Activated effector memory CD4-positive, alpha-beta T cell treated with anti-CD3 and anti-CD28 coated beads, Interleukin-2, amount 50 U/mL, for 16 hours (primary cell): ENCODE measurements at regions not wholly inside any gene's neighbourhood (a gene's known extent, or its start where the extent isn't known, plus 50 kb on each side); places are given as distances from the start of the nearest gene placed in this dataset.

Source experiments
- DNase-seq: peaks from one replicate; pipeline ENCODE4 v3.0.0-alpha.2; 2020

GRCh38 chr2:41924709-41925408, 123.0 kb upstream of the PKDCC start:
- no peak for DNase-seq

DNA sequence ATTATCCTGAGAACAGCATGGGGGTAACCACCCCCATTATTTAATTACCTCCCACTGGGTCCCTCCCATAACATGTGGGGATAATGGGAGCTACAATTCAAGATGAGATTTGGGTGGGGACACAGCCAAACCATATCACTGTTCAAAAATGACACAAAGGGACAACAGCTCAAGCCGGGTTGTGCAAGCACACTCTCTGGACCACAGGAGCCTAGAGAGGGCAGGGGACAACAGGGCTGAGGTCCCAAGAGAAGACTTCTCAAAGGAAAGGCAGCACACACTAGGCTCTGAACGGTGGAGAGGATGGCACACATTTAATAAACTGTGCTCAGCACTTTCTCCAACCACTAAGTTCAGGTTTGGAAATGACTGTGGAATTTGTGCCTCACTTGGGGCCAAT, 122.1 kb upstream of the PKDCC start:
- no peak for DNase-seq

DNA sequence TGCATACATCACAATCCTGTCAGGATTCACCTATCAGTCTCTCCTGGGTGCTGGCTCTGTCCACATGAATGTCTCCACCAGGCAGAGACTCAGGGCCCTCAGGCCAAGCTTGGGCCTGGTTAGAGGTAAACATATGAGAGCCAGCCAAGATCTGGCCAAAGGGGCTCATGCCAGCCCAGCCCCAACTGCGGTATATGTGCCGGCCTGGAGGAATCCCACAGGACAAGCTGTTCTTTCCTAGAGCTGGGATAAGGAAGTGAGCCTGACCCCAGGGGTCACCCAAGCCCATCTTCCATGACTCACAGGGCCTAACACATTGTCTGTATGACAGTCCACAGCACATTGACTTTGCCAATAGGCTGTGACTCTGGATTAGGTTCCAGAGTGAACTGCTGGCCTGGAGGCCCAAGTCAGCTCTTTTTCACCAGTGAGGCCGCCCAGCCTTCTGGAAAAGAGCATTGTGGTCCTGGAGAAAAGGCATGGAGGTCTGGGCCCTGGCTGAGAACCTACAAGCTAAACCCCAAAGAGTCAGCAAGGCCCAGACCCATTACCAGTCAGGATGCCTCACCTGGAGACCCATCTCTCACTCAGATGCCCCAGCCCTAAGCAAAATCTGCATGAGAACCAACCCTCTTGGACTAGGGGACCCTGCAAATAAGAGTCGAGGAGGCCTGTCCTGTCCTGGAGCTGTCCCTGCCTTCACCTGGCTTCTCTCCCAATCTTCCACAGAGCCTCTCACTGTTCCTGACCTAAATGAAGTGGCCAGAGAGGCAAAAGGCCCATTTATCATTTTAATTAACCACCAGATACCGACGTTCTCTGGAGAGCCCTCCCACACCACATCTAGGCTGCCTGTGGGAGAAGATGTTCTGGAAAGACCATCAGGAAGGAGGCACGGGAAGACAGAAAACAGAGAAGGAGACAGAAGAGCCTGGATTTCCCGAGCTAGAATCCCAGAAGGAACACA, 120.9 kb upstream of the PKDCC start:
- no peak for DNase-seq

- DNase-seq, result no peak
These were observed 120.1 kb upstream of the PKDCC start for GRCh38 chr2:41927581-41928264.

- DNase-seq, result no peak
These were observed 119.3 kb upstream of the PKDCC start for GRCh38 chr2:41928526-41928925.

DNA sequence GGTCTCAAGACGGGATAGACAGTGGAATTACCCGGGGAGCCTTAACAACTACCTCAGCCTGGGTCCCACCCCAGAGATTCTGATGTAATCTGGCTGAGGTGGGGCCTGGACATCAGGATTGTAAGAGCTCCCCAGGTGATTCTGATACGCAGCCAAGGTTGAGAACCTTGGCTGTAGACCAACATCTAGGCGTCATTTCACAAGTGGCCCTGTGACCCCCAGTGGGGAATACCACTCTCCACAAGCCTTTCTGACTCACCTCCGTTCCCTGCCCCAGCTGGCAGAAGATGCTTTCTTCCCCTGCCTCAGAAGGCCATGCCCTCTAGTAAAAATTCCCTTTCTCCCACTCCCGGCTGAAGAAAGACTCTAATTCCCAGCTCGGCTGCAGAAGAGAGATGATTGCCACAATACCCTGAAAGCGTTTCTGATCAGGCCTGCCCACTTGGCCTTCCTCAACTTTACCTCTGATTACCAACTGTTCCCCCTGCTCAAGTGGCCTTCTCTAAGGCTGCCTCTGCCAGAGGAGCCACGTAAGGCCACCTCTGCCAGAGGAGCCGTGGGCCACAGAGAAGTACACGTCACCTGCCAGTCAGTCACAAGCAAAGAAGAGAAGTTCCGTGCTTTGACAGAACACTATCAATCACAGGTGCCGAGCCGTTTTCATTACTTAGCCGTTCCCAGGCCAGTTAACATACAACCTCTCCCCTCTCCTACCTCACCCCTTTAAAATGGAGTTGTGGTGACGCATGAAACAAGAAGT, 116.8 kb upstream of the PKDCC start:
- no peak for DNase-seq

- no peak for DNase-seq
These were observed 115.4 kb upstream of the PKDCC start for GRCh38 chr2:41932241-41933045.

- no peak for DNase-seq
These were observed 114.8 kb upstream of the PKDCC start for GRCh38 chr2:41933046-41933420.

GRCh38 chr2:41933585-41934320, 114.1 kb upstream of the PKDCC start:
- DNase-seq, result no peak

GRCh38 chr2:41934329-41934958, 113.4 kb upstream of the PKDCC start:
- DNase-seq, result no peak

- no peak for DNase-seq
These were observed 112.8 kb upstream of the PKDCC start for GRCh38 chr2:41935002-41935401.

GRCh38 chr2:41935825-41936224, 112.0 kb upstream of the PKDCC start:
- no peak for DNase-seq

DNA sequence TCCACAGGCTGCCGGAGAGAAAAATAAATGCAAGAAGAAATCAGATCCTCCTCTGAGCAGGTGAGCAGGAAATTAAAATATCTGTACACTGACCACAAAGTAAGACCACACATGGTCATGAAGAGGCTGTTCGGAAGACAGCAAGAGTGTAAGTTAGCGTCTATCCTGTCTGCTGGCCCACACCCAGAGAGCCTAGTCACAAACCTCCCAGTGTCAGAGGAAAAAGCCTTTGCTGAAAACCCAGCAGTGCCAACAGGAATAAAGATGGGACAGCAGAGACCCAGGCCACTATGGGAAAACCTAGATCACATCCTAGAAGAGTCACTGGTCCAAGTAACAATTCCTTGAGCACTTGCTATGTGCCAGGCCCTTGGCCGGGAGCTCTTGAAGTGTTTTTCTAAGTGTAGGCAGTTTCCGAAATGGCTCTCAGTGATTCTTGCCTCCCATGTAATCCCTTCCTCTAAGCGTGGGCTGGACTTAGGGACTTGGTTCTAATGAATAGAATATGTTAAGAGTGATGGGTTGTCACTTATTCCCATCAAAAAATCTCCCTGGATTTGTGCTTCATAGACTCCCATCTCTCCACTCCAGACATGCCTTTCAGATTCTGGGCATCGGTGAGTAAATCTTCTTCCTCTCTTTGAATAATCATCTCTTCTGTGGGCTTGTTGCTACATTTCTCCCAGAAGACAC, 110.9 kb upstream of the PKDCC start:
- DNase-seq, result no peak

GRCh38 chr2:41937464-41937906, 110.3 kb upstream of the PKDCC start:
- no peak for DNase-seq

- no peak for DNase-seq
These were observed 109.7 kb upstream of the PKDCC start for GRCh38 chr2:41937921-41938708.

DNA sequence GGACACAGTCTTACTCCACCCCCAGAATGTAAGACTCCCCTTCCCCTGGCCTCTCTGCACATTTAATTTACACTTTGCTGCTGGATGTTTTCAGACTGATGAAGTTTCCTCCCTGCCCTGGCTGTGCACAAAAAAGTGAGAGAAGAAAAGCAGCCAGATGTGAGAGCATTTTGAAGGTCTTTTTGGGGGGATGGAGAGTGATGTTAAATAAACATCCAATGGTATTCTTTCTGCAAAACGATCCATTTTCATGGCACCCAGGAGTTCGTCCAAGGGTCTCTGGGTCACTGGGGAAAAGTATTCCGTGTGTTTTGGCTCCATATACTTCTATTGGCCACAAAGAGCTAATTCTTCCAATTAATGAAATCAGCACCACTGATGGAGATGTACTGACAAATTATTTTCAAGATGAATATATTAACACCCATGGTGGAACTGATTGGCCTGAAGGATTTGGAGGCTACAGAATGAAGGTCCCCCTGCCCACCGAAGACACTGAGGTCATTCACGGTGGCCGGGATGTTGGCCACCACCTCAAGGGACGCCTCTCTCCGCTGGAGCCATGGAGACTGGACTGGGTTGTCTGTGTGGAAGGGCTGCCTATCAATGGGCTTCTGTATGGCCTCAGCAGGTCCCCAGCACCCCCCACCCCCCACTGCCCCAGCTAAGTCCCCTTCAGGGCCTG, 107.6 kb upstream of the PKDCC start:
- no peak for DNase-seq

- DNase-seq, result no peak
These were observed 107.1 kb upstream of the PKDCC start for GRCh38 chr2:41940745-41941063.

- no peak for DNase-seq
These were observed 106.0 kb upstream of the PKDCC start for GRCh38 chr2:41941831-41942230.

GRCh38 chr2:41942278-41942677, 105.5 kb upstream of the PKDCC start:
- no peak for DNase-seq
